Trophoblast cell (in vitro differentiated cells and primary cell): ENCODE measurements at regions not wholly inside any gene's neighbourhood (a gene's known extent, or its start where the extent isn't known, plus 50 kb on each side); places are given as distances from the start of the nearest gene placed in this dataset.

Experiments used
- DNase-seq, 2 donors: peaks; one replicate each; pipeline ENCODE4 v3.0.0-alpha.2; 2016
- H2AFZ ChIP-seq: 2 replicates; pipeline ENCODE4 v1.6.1; 2013; ENCODE audit warnings: low read length, moderate library complexity, mild to moderate bottlenecking; ENCODE audit not compliant: insufficient read depth, poor library complexity
- H2AK5ac ChIP-seq: 2 replicates; pipeline ENCODE4 v1.6.1; 2013; ENCODE audit warnings: mild to moderate bottlenecking, low read length
- H2BK120ac ChIP-seq: 2 replicates; pipeline ENCODE4 v1.6.1; 2013; ENCODE audit warnings: low read length, mild to moderate bottlenecking, moderate library complexity; ENCODE audit not compliant: insufficient read depth, poor library complexity
- H2BK12ac ChIP-seq: 2 replicates; pipeline ENCODE4 v1.6.1; 2013; ENCODE audit warnings: mild to moderate bottlenecking, low read length, moderate library complexity
- H2BK5ac ChIP-seq: 2 replicates; pipeline ENCODE4 v1.6.1; 2013; ENCODE audit warnings: low read length, low read depth, moderate library complexity, mild to moderate bottlenecking; ENCODE audit not compliant: poor library complexity
- H3K14ac ChIP-seq: 2 replicates; pipeline ENCODE4 v1.6.1; 2013; ENCODE audit warnings: mild to moderate bottlenecking, low read length
- H3K18ac ChIP-seq: 2 replicates; pipeline ENCODE4 v1.6.1; 2013; ENCODE audit warnings: mild to moderate bottlenecking, low read length
- H3K23ac ChIP-seq: 2 replicates; pipeline ENCODE4 v1.6.1; 2013; ENCODE audit warnings: low read length
- H3K27ac ChIP-seq: 2 replicates; pipeline ENCODE4 v1.5.1; 2013; ENCODE audit warnings: low read depth, mild to moderate bottlenecking, inconsistent platforms, low read length, moderate library complexity
- H3K27me3 ChIP-seq: 2 replicates; pipeline ENCODE4 v1.6.1; 2013; ENCODE audit warnings: inconsistent platforms, mild to moderate bottlenecking, low read length, moderate library complexity; ENCODE audit not compliant: insufficient read depth
- H3K36me3 ChIP-seq, 2 experiments: 1 replicate in 1 of 2; 2 replicates in 1 of 2; pipeline ENCODE4 v1.6.1; 2013; ENCODE audit warnings: low read length in 2 of 2, mild to moderate bottlenecking in 2 of 2, moderate library complexity in 1 of 2; ENCODE audit not compliant: insufficient read depth in 2 of 2, control insufficient read depth in 1 of 2
- H3K4ac ChIP-seq: 2 replicates; pipeline ENCODE4 v1.6.1; 2013; ENCODE audit warnings: low read depth, mild to moderate bottlenecking, low read length, moderate library complexity
- H3K4me1 ChIP-seq, 2 experiments: 1 replicate in 1 of 2; 2 replicates in 1 of 2; pipeline ENCODE4 v1.6.1; 2013; ENCODE audit warnings: low read length in 2 of 2, mild to moderate bottlenecking in 2 of 2, moderate library complexity in 1 of 2; ENCODE audit not compliant: insufficient read depth in 2 of 2, control insufficient read depth in 1 of 2
- H3K4me2 ChIP-seq: 2 replicates; pipeline ENCODE4 v1.6.1; 2013; ENCODE audit warnings: inconsistent platforms, mild to moderate bottlenecking, low read length, moderate library complexity
- H3K4me3 ChIP-seq: 2 replicates; pipeline ENCODE4 v1.5.1; 2013; ENCODE audit warnings: mild to moderate bottlenecking, low read depth, low read length, inconsistent platforms
- H3K79me1 ChIP-seq: one replicate; pipeline ENCODE4 v1.6.1; 2013; ENCODE audit warnings: low read length
- H3K79me2 ChIP-seq: 2 replicates; pipeline ENCODE4 v1.6.1; 2013; ENCODE audit warnings: low read length, mild to moderate bottlenecking; ENCODE audit not compliant: control insufficient read depth, insufficient read depth, poor library complexity
- H3K9ac ChIP-seq: 2 replicates; pipeline ENCODE4 v1.6.1; 2013; ENCODE audit warnings: mild to moderate bottlenecking, low read length
- H3K9me3 ChIP-seq: 2 replicates; pipeline ENCODE4 v1.6.1; 2013; ENCODE audit warnings: low read depth, mild to moderate bottlenecking, control low read depth, inconsistent platforms, low read length; ENCODE audit not compliant: insufficient read depth
- H4K12ac ChIP-seq: 2 replicates; pipeline ENCODE4 v1.6.1; 2013; ENCODE audit warnings: low read depth, mild to moderate bottlenecking, low read length, moderate library complexity
- H4K8ac ChIP-seq: 2 replicates; pipeline ENCODE4 v1.6.1; 2013; ENCODE audit warnings: low read depth, mild to moderate bottlenecking, low read length, moderate library complexity
- H4K91ac ChIP-seq: one replicate; pipeline ENCODE4 v1.6.1; 2013; ENCODE audit warnings: low read depth, mild to moderate bottlenecking, low read length, moderate library complexity
- WGBS: extraction: QIAGEN DNeasy Blood & Tissue Kit; methylation state at CpG from one replicate; pipeline ENCODE4 v1.1.7; 2013; ENCODE audit warnings: missing lambda C conversion rate; ENCODE audit not compliant: insufficient read length, insufficient coverage; ENCODE audit errors: extremely low coverage; 5-methylcytosine and 5-hydroxymethylcytosine counted together

DNA sequence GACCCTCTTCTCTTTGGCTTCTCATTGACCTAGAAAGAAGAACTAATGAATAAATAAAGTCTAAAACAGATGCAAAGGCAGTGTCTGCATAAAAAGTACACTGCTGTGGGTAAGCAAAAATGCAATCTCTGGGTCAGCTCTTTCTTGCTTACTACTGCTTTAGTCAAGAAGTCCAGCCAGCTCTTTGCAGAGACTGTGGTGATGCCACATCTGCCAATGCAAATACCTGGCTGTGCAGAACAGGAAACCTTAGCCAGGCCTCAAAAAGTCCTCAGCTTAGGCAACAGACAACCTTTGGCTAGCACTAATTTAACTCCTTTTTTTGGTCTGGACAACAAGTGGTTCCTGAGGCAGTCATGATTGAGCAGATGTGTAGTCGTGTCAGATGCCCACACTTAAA, 73.6 kb upstream of the RND3 start:
- Histone ChIP-seq H3K36me3 (no peaks in the 10 kb centered on the region), H2BK12ac (no peak overlapping the region), H2AFZ (no peak overlapping the region), H3K4ac (no peak overlapping the region), H3K9me3 (no peaks in the 10 kb centered on the region), H3K79me1 (no peaks in the 10 kb centered on the region), H3K4me1 (no peaks in the 10 kb centered on the region), H3K79me2 (no peaks in the 10 kb centered on the region), H3K27ac (no peak overlapping the region), H3K4me3 (no peak overlapping the region), H2AK5ac (no peak overlapping the region), H4K12ac (no peak overlapping the region), H3K4me2 (no peak overlapping the region), H3K14ac (no peak overlapping the region), H3K27me3 (no peaks in the 10 kb centered on the region), H3K18ac (no peak overlapping the region), H2BK120ac (no peak overlapping the region), H4K91ac (no peak overlapping the region), H2BK5ac (no peak overlapping the region), H4K8ac (no peak overlapping the region), H3K23ac (no peak overlapping the region), H3K9ac (no peak overlapping the region)
- no peak for DNase-seq
- no CpG with 5 or more reads among the region's 1 CpG for WGBS

DNA sequence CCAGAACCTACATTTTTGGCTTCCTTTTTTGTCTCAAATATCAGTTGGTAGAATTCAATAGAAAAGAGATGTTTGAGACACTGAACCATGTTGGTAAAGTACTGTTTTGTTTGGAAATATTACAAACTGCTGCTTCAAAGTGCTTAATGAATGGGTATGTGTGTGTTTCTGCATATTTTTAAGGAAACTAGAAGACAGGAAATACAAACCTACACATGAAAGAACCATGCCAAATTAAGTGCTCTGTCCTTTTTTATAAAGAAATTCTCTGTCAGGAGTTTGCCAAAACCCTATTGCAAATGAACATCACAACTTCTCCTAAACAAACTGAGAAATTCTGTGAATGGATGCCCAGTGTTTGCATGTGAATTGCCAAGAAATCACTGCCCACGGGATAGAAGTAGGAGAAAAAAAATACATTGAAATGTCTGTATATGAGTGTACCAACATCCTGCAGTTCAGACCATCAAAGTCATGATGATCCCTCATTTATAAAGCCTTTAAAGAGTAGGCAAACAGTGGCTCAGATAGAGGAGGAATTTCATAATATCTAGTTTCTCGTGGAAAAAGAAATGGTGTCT, 69.6 kb upstream of the RND3 start:
- Histone ChIP-seq H4K12ac (no peak overlapping the region), H3K79me2 (no peaks in the 10 kb centered on the region), H3K4me1 (peaks cover 6 to 11% of the 10 kb centered on the region in 2 experiments), H3K14ac (no peak overlapping the region), H3K9ac (no peak overlapping the region), H2BK120ac (no peak overlapping the region), H2AK5ac (no peak overlapping the region), H3K36me3 (no peaks in the 10 kb centered on the region), H3K9me3 (no peaks in the 10 kb centered on the region), H3K27me3 (no peaks in the 10 kb centered on the region), H3K4me2 (no peak overlapping the region), H4K8ac (no peak overlapping the region), H3K4me3 (no peak overlapping the region), H3K27ac (no peak overlapping the region), H2BK5ac (no peak overlapping the region), H2BK12ac (no peak overlapping the region), H3K18ac (no peak overlapping the region), H3K79me1 (peaks cover 7% of the 10 kb centered on the region), H2AFZ (no peak overlapping the region), H3K4ac (no peak overlapping the region), H3K23ac (no peak overlapping the region), H4K91ac (no peak overlapping the region)
- WGBS, result no CpG with 5 or more reads among the region's 2 CpGs
- no peak for DNase-seq

GRCh38 chr2:150555611-150556356, 68.3 kb upstream of the RND3 start:
- no peak for DNase-seq
- WGBS, result no CpG with 5 or more reads among the region's 4 CpGs
- Histone ChIP-seq H3K4me1 (peaks cover 6 to 11% of the 10 kb centered on the region in 2 experiments), H3K36me3 (no peaks in the 10 kb centered on the region), H3K79me2 (no peaks in the 10 kb centered on the region), H3K9ac (no peak overlapping the region), H4K91ac (peak overlapping the region; percentile 7), H2AFZ (no peak overlapping the region), H2BK120ac (no peak overlapping the region), H3K9me3 (no peaks in the 10 kb centered on the region), H3K27ac (peak overlapping the region; percentile 54), H2BK5ac (peak overlapping the region; percentile 5), H2AK5ac (no peak overlapping the region), H3K14ac (no peak overlapping the region), H3K4me2 (no peak overlapping the region), H2BK12ac (no peak overlapping the region), H3K79me1 (peaks cover 11% of the 10 kb centered on the region), H3K4me3 (no peak overlapping the region), H4K12ac (no peak overlapping the region), H3K23ac (no peak overlapping the region), H3K27me3 (no peaks in the 10 kb centered on the region), H4K8ac (no peak overlapping the region), H3K4ac (no peak overlapping the region), H3K18ac (no peak overlapping the region)

- whole genome bisulfite sequencing, result no CpG with 5 or more reads among the region's 1 CpG
- no peak overlapping the region for H2BK12ac ChIP-seq
- no peak overlapping the region for H4K8ac ChIP-seq
Observed at GRCh38 chr2:150554046-150554445, 66.6 kb upstream of the RND3 start.

More at GRCh38 chr2:150554046-150554445, 66.6 kb upstream of the RND3 start:
- Histone ChIP-seq H3K18ac (no peak overlapping the region), H2BK5ac (no peak overlapping the region), H3K79me2 (no peaks in the 10 kb centered on the region), H2BK120ac (no peak overlapping the region), H3K36me3 (no peaks in the 10 kb centered on the region), H3K4me2 (no peak overlapping the region), H4K91ac (no peak overlapping the region), H3K4me3 (no peak overlapping the region), H3K14ac (no peak overlapping the region), H3K79me1 (peaks cover 11% of the 10 kb centered on the region), H3K4ac (no peak overlapping the region), H2AFZ (no peak overlapping the region), H3K23ac (no peak overlapping the region), H3K9ac (no peak overlapping the region), H3K27me3 (no peaks in the 10 kb centered on the region), H4K12ac (no peak overlapping the region), H2AK5ac (no peak overlapping the region), H3K4me1 (peaks cover 6 to 11% of the 10 kb centered on the region in 2 experiments), H3K27ac (no peak overlapping the region), H3K9me3 (no peaks in the 10 kb centered on the region)
- no peak for DNase-seq
